Activated CD8-positive, alpha-beta memory T cell treated with anti-CD3 and anti-CD28 coated beads for 36 hours (primary cell): ENCODE measurements at regions not wholly inside any gene's neighbourhood (a gene's known extent, or its start where the extent isn't known, plus 50 kb on each side); places are given as distances from the start of the nearest gene placed in this dataset.
"Not testable (repeated sequence)": the region's sequence is repeated elsewhere in the genome, so short reads cannot be mapped to it uniquely, and the experiment has no call there.

Source experiments
- CTCF ChIA-PET: fragments of 350-600 bp; sonication (Branson Sonifier 250); formaldehyde crosslinking; loops from one replicate; lab custom pipeline; 2021; ENCODE audit warnings: antibody characterized with exemption; lab: Charles Lee
- POLR2A ChIA-PET: fragments of 350-600 bp; sonication (Branson Sonifier 250); formaldehyde crosslinking; loops from one replicate; lab custom pipeline; 2021; ENCODE audit warnings: antibody characterized with exemption; lab: Charles Lee

DNA sequence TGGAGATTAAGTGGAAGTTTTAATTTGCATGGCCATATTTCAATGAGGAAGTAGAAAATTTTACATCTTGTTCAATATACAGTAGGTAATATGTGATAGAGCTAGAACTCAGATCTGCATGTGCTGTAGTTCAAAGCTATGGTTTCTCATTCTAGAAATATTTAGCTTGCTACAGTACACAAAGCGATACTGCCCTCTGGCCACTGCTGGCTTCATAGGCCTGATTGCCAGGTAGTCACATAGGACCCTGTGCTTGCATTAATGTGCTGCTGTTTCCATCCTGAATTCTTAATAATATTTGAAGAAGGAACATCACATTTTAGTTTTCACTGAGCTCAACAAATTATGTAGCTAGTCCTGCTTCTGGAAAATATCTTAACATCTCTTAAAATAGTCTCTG lies 87.0 kb downstream of the PLSCR2 start:
- CTCF ChIA-PET, result no interaction called here
- POLR2A ChIA-PET, result no interaction called here

DNA sequence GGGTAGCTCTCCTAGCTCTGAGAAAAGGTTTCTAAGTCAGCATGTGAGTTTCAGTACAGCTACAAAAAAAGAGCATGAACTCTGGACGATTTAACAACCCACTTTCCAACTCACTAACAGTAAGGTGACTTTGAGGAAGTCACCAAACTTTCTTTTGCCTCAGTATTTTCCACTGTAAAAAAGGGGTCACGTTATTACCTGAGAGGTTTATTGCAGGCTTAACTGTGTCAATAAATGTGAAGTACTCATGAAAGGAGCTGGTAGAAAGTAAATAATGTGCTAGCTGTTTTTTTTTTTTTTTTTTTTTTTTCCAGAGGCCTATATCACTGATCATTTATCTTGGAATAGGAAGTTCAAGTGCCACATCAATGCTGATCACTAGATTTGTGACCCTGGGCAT lies 89.3 kb downstream of the PLSCR2 start:
- ChIA-PET POLR2A (no interaction called here), CTCF (no interaction called here)

DNA sequence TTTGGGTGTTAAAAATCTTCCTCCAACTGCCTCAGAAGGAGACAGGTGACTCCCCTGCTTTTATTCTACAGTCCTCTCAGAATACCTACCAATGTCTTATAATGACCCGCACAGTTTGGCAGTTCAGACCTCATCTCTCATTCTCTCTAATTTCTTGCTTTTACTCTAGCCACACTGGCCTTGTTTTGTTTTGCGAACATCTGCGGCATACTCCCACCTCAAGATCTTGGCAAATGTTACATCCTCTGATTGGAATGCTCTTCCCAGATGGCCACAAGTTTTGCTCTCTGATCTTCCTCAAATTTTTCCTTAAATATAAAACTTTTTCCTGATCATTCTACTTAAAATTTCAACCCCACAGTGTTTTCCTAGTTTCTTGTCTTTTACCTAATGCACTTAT lies 94.1 kb downstream of the PLSCR2 start:
- POLR2A ChIA-PET, result no interaction called here
- CTCF ChIA-PET, result no interaction called here

GRCh38 chr3:146374146-146374545 lies 95.2 kb downstream of the PLSCR2 start:
- ChIA-PET POLR2A (no interaction called here), CTCF (no interaction called here)

DNA sequence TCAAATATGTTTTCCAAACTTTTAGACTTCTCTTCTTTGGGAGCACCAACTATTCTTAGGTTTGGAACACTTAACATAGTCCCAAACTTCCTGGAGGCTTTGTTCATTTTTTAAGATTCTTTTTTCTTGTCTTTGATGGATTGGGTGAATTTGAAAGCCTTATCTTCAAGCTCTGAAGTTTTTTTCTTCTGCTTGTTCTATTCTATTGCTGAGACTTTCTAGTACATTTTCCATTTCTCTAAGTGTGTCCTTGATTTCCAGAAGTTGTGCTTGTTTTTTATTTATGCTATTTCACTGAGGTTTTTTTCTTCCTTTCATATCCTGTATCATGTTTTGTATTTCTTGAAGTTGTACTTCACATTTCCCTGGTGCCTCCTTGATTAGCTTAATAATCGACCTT lies 97.5 kb downstream of the PLSCR2 start:
- CTCF ChIA-PET, result no interaction called here
- POLR2A ChIA-PET, result no interaction called here

- ChIA-PET CTCF (interaction anchor here (0.5 kb wide), 1 partner anchor 188 kb away, joined by 3 read pairs; no protein-coding TSS in a partner anchor), POLR2A (no interaction called here)
Observed at GRCh38 chr3:146368882-146369523, 100.4 kb downstream of the PLSCR2 start.

GRCh38 chr3:146359841-146360240 lies 108.9 kb upstream of the PLSCR4 start:
- ChIA-PET CTCF (no interaction called here), POLR2A (no interaction called here)

DNA sequence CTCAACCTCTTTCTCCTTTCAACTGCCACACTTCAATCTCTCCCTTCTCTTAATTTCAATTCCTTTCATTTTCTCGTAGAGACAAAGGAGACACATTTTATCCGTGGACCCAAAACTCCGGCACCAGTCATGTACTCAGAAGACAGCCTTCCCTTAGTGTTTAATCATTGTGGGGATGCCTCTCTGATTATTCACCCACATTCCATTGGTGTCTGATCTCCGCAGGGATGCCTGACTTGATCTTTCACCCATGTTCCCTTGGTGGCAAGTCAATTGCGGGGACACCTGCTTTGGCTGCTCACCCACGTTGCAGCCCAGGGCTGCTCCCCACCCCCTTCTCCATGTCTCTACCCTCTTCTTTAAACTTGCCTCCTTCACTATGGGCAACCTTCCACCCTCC lies 103.5 kb upstream of the PLSCR4 start:
- CTCF ChIA-PET, POLR2A ChIA-PET: not testable (repeated sequence)

DNA sequence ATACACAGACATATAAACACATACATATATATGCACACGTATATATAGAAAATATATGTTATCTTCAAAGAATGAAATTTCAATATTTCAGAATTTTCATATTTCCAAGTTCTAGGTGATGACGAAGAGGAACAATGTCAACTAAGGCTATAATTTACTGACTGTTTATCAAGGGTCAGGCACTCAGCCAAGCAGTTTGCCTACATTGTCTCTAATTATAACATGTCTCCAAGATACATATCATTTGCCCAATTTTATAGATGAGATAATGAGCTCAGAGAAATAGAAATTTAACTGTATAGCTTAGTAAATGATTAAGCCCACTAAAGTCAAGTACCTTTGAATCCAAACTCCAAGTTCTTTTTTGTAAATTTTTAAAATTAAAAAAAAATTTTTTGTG lies 99.9 kb upstream of the PLSCR4 start:
- ChIA-PET CTCF (no interaction called here), POLR2A (no interaction called here)

- CTCF ChIA-PET, result no interaction called here
- POLR2A ChIA-PET, result no interaction called here
Observed at GRCh38 chr3:146345900-146346299, 95.0 kb upstream of the PLSCR4 start.

DNA sequence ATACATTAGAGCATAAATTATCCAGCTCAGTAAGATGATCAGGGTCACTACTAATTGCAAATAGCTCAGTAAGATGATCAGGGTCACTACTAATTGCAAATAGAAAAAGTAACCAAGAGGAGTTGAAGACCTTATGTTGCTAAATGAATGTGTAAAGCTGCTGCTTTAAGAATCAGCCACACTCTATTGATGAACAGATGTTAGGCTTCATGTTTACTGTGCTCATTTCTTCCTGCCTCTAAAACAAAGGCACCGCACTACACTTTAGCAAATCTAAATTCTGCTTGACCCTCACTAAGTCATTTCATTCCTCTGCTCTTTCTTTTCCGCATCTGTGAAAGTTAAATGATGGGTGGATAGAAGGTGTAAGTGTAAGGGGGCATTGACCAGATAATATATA lies 92.6 kb upstream of the PLSCR4 start:
- ChIA-PET CTCF (no interaction called here), POLR2A (no interaction called here)

GRCh38 chr3:146342989-146343388 lies 92.1 kb upstream of the PLSCR4 start:
- CTCF ChIA-PET, result no interaction called here
- POLR2A ChIA-PET, result no interaction called here

- POLR2A ChIA-PET, result no interaction called here
- CTCF ChIA-PET, result no interaction called here
Observed at GRCh38 chr3:146339349-146339748, 88.4 kb upstream of the PLSCR4 start.

DNA sequence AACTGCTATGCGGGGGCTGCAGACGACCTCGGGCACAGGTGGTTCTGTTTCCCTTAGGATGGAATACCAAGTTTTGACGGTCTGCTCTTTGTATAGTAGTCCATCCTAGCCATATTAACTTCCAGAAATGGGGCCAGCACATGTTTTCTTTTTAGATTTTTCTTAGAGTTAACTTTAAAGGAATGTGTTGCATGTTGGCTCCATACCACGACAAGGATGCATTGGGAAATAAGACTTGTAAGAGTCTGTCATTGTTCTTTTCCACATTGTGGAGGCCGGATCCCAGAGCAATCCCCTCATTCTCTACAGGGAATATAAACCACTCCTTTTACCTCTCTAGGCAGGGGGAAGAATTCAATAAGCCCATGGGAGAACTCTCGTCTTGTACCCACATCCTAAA lies 87.1 kb upstream of the PLSCR4 start:
- POLR2A ChIA-PET, result no interaction called here

GRCh38 chr3:146335386-146335785 lies 84.5 kb upstream of the PLSCR4 start:
- ChIA-PET POLR2A (no interaction called here), CTCF (no interaction called here)

More for the DNA sequence above, 87.1 kb upstream of the PLSCR4 start:
- CTCF ChIA-PET, result no interaction called here

- ChIA-PET POLR2A (no interaction called here), CTCF (no interaction called here)
Observed at GRCh38 chr3:146334151-146334550, 83.2 kb upstream of the PLSCR4 start.

DNA sequence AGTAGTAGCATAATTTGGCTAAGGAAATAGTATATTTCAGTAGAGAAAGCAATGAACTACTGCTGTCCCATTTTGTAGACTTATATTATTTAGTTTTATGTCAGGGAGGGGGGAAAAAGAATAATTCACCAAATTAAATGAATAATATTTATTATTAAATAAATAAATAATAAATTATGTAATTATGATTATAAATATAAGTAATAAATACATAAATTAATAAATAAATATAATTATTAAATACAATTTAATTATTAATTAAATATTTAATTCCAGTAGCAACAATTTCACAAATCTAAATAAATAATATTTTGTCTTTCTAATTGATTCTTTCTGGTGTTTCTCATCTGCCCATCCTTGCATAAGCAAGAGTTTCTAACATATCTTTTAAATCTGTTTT lies 81.1 kb upstream of the PLSCR4 start:
- ChIA-PET CTCF (no interaction called here), POLR2A (no interaction called here)

GRCh38 chr3:146326875-146327543 lies 76.1 kb upstream of the PLSCR4 start:
- ChIA-PET POLR2A (no interaction called here), CTCF (no interaction called here)

DNA sequence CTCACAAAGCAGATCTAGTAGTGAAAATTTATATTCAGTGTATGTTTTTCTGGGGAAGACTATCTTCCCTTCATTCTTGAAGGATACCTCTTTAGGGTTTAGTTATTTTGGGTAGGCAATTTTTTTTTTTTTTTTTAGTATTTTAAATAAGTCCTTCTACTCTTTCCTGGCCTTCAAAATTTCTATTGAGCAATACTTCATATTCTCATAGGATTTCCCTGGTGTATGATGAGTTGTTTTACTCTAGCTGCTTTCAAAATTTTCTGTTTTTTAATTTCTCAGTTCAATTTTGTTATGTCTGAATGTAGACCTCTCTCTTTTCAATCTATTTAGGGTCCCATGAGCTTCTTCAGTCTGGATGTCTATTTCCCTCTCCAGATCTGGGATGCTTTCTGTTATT lies 74.3 kb upstream of the PLSCR4 start:
- ChIA-PET POLR2A (no interaction called here), CTCF (no interaction called here)

GRCh38 chr3:146322216-146322817 lies 71.4 kb upstream of the PLSCR4 start:
- POLR2A ChIA-PET, result no interaction called here
- CTCF ChIA-PET, result no interaction called here

GRCh38 chr3:146314871-146315270 lies 64.0 kb upstream of the PLSCR4 start:
- POLR2A ChIA-PET, result no interaction called here

More at GRCh38 chr3:146314871-146315270, 64.0 kb upstream of the PLSCR4 start:
- CTCF ChIA-PET, result no interaction called here
